Loucy (cell line): ENCODE measurements at regions not wholly inside any gene's neighbourhood (a gene's known extent, or its start where the extent isn't known, plus 50 kb on each side); places are given as distances from the start of the nearest gene placed in this dataset.

Source experiments
- H2AFZ ChIP-seq: fragments of 200-600 bp; sonication (generic); 2 replicates; pipeline ENCODE4 v1.6.0; 2016; ENCODE audit warnings: antibody characterized with exemption, mild to moderate bottlenecking, low read length, moderate library complexity
- H3F3A ChIP-seq: fragments of 200-600 bp; 2 replicates; pipeline ENCODE4 v1.6.0; 2016; ENCODE audit warnings: antibody characterized with exemption, low read depth, mild to moderate bottlenecking
- H3K27me3 ChIP-seq: fragments of 200-600 bp; sonication (generic); 2 replicates; pipeline ENCODE4 v1.6.1; 2014; ENCODE audit warnings: low read length, mild to moderate bottlenecking; ENCODE audit not compliant: insufficient read depth, poor library complexity, severe bottlenecking
- H3K36me3 ChIP-seq: fragments of 200-600 bp; sonication (generic); 2 replicates; pipeline ENCODE4 v1.6.1; 2016; ENCODE audit warnings: low read length; ENCODE audit not compliant: insufficient read depth
- H3K4me1 ChIP-seq: fragments of 200-600 bp; sonication (generic); 2 replicates; pipeline ENCODE4 v1.5.1; 2014; ENCODE audit warnings: low read length, mild to moderate bottlenecking; ENCODE audit not compliant: insufficient read depth, poor library complexity, severe bottlenecking
- H3K4me2 ChIP-seq: fragments of 200-600 bp; sonication (generic); 2 replicates; pipeline ENCODE4 v1.6.0; 2014; ENCODE audit warnings: antibody characterized with exemption, low read length, low read depth, mild to moderate bottlenecking; ENCODE audit not compliant: poor library complexity, severe bottlenecking
- H3K4me3 ChIP-seq: fragments of 200-600 bp; sonication (generic); 2 replicates; pipeline ENCODE4 v1.5.1; 2014; ENCODE audit warnings: low read length, mild to moderate bottlenecking, mixed read lengths; ENCODE audit not compliant: poor library complexity, severe bottlenecking
- H3K79me2 ChIP-seq: fragments of 200-600 bp; sonication (generic); 2 replicates; pipeline ENCODE4 v1.6.1; 2014; ENCODE audit warnings: low read length; ENCODE audit not compliant: insufficient read depth
- H3K9ac ChIP-seq: fragments of 200-600 bp; sonication (generic); 2 replicates; pipeline ENCODE4 v1.6.0; 2014; ENCODE audit warnings: mild to moderate bottlenecking, low read depth, low read length, moderate library complexity; ENCODE audit not compliant: poor library complexity, severe bottlenecking
- H3K9me2 ChIP-seq: fragments of 200-600 bp; sonication (generic); replicated peaks from 2 replicates; pipeline ENCODE4 v1.6.1; 2016; ENCODE audit warnings: low read depth, low read length, mixed read lengths
- H3K9me3 ChIP-seq: fragments of 200-600 bp; sonication (generic); 2 replicates; pipeline ENCODE4 v1.6.1; 2014; ENCODE audit warnings: mild to moderate bottlenecking, antibody characterized with exemption, low read length, low read depth; ENCODE audit not compliant: insufficient read depth
- H4K20me1 ChIP-seq: fragments of 200-600 bp; sonication (generic); 2 replicates; pipeline ENCODE4 v1.6.0; 2014; ENCODE audit warnings: antibody characterized with exemption, low read length, mild to moderate bottlenecking; ENCODE audit not compliant: insufficient read depth, poor library complexity, severe bottlenecking
- EZH2phosphoT487 ChIP-seq: fragments of 200-600 bp; IDR thresholded peaks from 2 replicates; pipeline ENCODE4 v1.6.1; 2018; ENCODE audit warnings: antibody characterized with exemption, mild to moderate bottlenecking, moderate library complexity, borderline replicate concordance
- TF ChIP-seq, protein P1 (sequence below): fragments of 200-600 bp; sonication (generic); conservative IDR thresholded peaks from 2 replicates; pipeline ENCODE4 v1.5.1; 2014; ENCODE audit warnings: mild to moderate bottlenecking, antibody characterized with exemption, low read length

DNA sequence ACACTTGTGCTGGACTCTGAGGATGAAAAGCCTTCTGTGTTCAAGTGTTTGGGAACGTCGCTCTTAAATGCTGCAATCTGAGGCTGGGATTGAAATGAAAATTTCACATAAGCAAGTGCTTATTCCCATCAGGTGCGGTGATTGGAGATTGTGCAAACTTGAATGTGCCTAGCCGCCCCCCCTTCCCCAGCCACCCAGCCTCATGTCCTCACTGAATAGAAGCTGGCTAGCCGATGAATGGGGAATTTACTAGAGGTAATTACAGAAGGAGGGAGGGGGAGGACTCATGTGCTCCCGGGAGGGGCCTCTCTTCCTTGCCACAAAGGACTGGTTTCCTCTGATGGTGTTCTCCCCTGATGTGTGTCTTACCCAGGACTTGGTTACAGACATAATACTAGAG, 544.8 kb upstream of the EEF2KMT start:
- Histone ChIP-seq H3K4me1 (no peaks in the 10 kb centered on the region), H3K27me3 (no peaks in the 10 kb centered on the region), H3K79me2 (no peaks in the 10 kb centered on the region), H3K36me3 (no peaks in the 10 kb centered on the region), H3F3A (no peaks in the 10 kb centered on the region), H3K9me3 (no peaks in the 10 kb centered on the region), H3K4me3 (no peak overlapping the region), H2AFZ (no peak overlapping the region), H4K20me1 (no peaks in the 10 kb centered on the region), H3K4me2 (no peak overlapping the region), H3K9ac (no peak overlapping the region), H3K9me2 (no peaks in the 10 kb centered on the region)
- no peak for TF ChIP-seq EZH2phosphoT487
- TF ChIP-seq, protein P1, sequence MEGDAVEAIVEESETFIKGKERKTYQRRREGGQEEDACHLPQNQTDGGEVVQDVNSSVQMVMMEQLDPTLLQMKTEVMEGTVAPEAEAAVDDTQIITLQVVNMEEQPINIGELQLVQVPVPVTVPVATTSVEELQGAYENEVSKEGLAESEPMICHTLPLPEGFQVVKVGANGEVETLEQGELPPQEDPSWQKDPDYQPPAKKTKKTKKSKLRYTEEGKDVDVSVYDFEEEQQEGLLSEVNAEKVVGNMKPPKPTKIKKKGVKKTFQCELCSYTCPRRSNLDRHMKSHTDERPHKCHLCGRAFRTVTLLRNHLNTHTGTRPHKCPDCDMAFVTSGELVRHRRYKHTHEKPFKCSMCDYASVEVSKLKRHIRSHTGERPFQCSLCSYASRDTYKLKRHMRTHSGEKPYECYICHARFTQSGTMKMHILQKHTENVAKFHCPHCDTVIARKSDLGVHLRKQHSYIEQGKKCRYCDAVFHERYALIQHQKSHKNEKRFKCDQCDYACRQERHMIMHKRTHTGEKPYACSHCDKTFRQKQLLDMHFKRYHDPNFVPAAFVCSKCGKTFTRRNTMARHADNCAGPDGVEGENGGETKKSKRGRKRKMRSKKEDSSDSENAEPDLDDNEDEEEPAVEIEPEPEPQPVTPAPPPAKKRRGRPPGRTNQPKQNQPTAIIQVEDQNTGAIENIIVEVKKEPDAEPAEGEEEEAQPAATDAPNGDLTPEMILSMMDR, result no peak

DNA sequence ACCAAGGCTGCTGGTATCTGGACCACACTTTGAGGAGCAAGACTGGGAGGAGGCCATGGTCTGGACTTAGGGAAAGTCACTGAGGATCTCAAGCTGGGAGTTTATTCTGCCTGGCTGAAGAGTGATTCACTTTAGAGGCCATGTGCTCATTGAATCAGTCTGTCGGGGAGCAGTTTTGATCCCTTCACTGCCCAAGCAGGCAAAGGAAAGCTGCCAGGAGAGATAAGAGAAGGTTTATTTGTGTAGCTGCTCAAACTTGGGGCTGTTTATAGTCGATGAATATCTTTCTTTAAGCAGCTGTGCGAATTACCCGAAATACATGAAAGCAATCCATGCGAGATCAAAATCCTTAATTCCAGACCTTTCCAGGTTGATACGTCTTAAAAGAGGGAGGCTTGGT, 544.4 kb upstream of the EEF2KMT start:
- no peaks in the 10 kb centered on the region for H3K9me2 ChIP-seq
- H3K27me3 ChIP-seq, result no peaks in the 10 kb centered on the region
- H2AFZ ChIP-seq, result no peak overlapping the region
- H3K4me1 ChIP-seq, result no peaks in the 10 kb centered on the region
- TF ChIP-seq EZH2phosphoT487, result no peak
- TF ChIP-seq, protein P1, result no peak
- no peaks in the 10 kb centered on the region for H3F3A ChIP-seq
- no peaks in the 10 kb centered on the region for H3K9me3 ChIP-seq
- no peak overlapping the region for H3K4me2 ChIP-seq
- no peaks in the 10 kb centered on the region for H4K20me1 ChIP-seq
- no peak overlapping the region for H3K9ac ChIP-seq
- no peaks in the 10 kb centered on the region for H3K79me2 ChIP-seq
- no peaks in the 10 kb centered on the region for H3K36me3 ChIP-seq
- no peak overlapping the region for H3K4me3 ChIP-seq

DNA sequence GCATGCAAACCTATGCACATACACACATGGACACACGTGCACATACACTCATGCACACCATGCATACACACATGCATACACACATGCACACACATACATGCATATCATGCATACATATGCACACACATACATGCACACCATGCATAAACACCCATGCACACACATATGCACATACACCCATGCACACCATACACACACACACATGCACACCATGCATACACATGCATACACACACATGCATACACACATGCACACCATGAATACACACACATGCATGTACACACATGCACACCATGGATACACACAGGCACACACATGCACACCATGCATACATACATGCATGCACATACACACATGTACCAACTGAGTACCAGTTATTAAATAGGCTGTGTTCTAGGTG, 543.3 kb upstream of the EEF2KMT start:
- Histone ChIP-seq H3K9me3 (no peaks in the 10 kb centered on the region), H3K9me2 (no peaks in the 10 kb centered on the region), H4K20me1 (no peaks in the 10 kb centered on the region), H2AFZ (no peak overlapping the region), H3K4me3 (no peak overlapping the region), H3K4me2 (no peak overlapping the region), H3K9ac (no peak overlapping the region), H3K36me3 (no peaks in the 10 kb centered on the region), H3K4me1 (no peaks in the 10 kb centered on the region), H3F3A (no peaks in the 10 kb centered on the region), H3K27me3 (no peaks in the 10 kb centered on the region), H3K79me2 (no peaks in the 10 kb centered on the region)
- TF ChIP-seq, protein P1, result no peak
- TF ChIP-seq EZH2phosphoT487, result no peak
